K562 (cell line): ENCODE measurements at regions not wholly inside any gene's neighbourhood (a gene's known extent, or its start where the extent isn't known, plus 50 kb on each side); places are given as distances from the start of the nearest gene placed in this dataset.

Experiments used
- ATAC-seq: fragments of 200-7000 bp; cut with Tn5 transposase; 3 replicates; pipeline ENCODE4 v1.9.1; 2020; ENCODE audit warnings: moderate library complexity
- BruUV-seq: library from RNA; stranded (reverse); fragments of 400-500 nt; replicated peaks from 2 replicates; lab custom pipeline; 2021; lab: Mats Ljungman, UMichigan
- CTCF ChIA-PET: fragments of 300-600 bp; formaldehyde crosslinking; extraction: SDS; loops from one replicate; lab custom pipeline; 2021; ENCODE audit warnings: low intra/inter-chr PET ratio; lab: Yijun Ruan, JAX
- POLR2A ChIA-PET: fragments of 300-600, 350-650 bp; sonication (Branson Sonifier 250); formaldehyde crosslinking; extraction: SDS; loops from one replicate; lab custom pipeline; 2021; ENCODE audit warnings: antibody characterized with exemption, inconsistent platforms; lab: Yijun Ruan, JAX
- DNase-seq, 4 experiments: peaks; one replicate each; pipeline versions ENCODE4 v3.0.0 to v3.0.0-alpha.2; 2011 to 2018; ENCODE audit warnings: low spot score in 3 of 4, mixed read lengths in 3 of 4; ENCODE audit errors: extremely low read depth in 1 of 4
- FAIRE-seq: peaks from 2 replicates; lab custom pipeline; 2011; peaks lifted over from hg19 to GRCh38; lab: Jason Lieb, UNC
- H2AFZ ChIP-seq: 2 replicates; pipeline ENCODE4 v1.6.0; 2011; ENCODE audit warnings: low read depth, low read length, control low read depth, inconsistent platforms
- H3K27ac ChIP-seq: fragments of 200-600 bp; 3 replicates; pipeline ENCODE4 v1.8.0; 2011; ENCODE audit warnings: low read depth, mild to moderate bottlenecking, control low read depth, inconsistent platforms, low read length, moderate library complexity, mixed read lengths; ENCODE audit errors: extremely low read depth
- H3K27me3 ChIP-seq, 2 experiments: fragments of 300-600 bp in 1 of 2; 2 replicates in 1 of 2; 3 replicates in 1 of 2; pipeline versions ENCODE4 v1.6.0 to v1.8.0; 2011; ENCODE audit warnings: inconsistent platforms in 2 of 2, low read length in 2 of 2, mild to moderate bottlenecking in 1 of 2, mixed read lengths in 1 of 2, moderate library complexity in 1 of 2; ENCODE audit not compliant: control insufficient read depth in 2 of 2, insufficient read depth in 2 of 2
- H3K36me3 ChIP-seq: fragments of 300-600 bp; 3 replicates; pipeline ENCODE4 v1.8.0; 2011; ENCODE audit warnings: mild to moderate bottlenecking, low read length, inconsistent platforms; ENCODE audit not compliant: control insufficient read depth, insufficient read depth
- H3K4me1 ChIP-seq, 2 experiments: fragments of 200-600 bp in 1 of 2; replicated peaks in 1 of 2; 2 replicates in 1 of 2; 3 replicates in 1 of 2; pipeline versions ENCODE4 v1.5.1 to v1.8.0; 2011; ENCODE audit warnings: inconsistent platforms in 2 of 2, low read length in 2 of 2, mild to moderate bottlenecking in 1 of 2, mixed read lengths in 1 of 2, moderate library complexity in 1 of 2; ENCODE audit not compliant: control insufficient read depth in 2 of 2, insufficient read depth in 2 of 2
- H3K4me2 ChIP-seq: 2 replicates; pipeline ENCODE4 v1.6.1; 2011; ENCODE audit warnings: low read length, control low read depth, inconsistent platforms, mixed read lengths; ENCODE audit not compliant: insufficient read depth
- H3K4me3 ChIP-seq: fragments of 200-600 bp; sonication (generic), shearing (Covaris generic); 2 replicates; pipeline ENCODE4 v1.5.1; 2016; ENCODE audit warnings: control low read depth, inconsistent platforms
- H3K79me2 ChIP-seq: fragments of 200-600 bp; 3 replicates; pipeline ENCODE4 v1.8.0; 2011; ENCODE audit warnings: low read length, inconsistent platforms; ENCODE audit not compliant: control insufficient read depth, insufficient read depth
- H3K9ac ChIP-seq, 2 experiments: 2 replicates each; pipeline versions ENCODE4 v1.6.0 to v1.6.1; 2011; ENCODE audit warnings: low read depth in 2 of 2, low read length in 2 of 2, control low read depth in 1 of 2, inconsistent platforms in 1 of 2, mild to moderate bottlenecking in 1 of 2, mixed read lengths in 1 of 2; ENCODE audit not compliant: insufficient read depth in 1 of 2
- H3K9me1 ChIP-seq: one replicate; pipeline ENCODE4 v1.6.0; 2011; ENCODE audit warnings: inconsistent platforms, mild to moderate bottlenecking, low read length, moderate library complexity; ENCODE audit not compliant: control insufficient read depth, insufficient read depth
- H3K9me3 ChIP-seq: replicated peaks from 2 replicates; pipeline ENCODE4 v1.5.1; 2011; ENCODE audit warnings: low read depth, low read length, inconsistent platforms; ENCODE audit not compliant: control insufficient read depth, insufficient read depth
- H4K20me1 ChIP-seq: replicated peaks from 2 replicates; pipeline ENCODE4 v1.6.1; 2011; ENCODE audit warnings: low read length, inconsistent platforms, mixed read lengths; ENCODE audit not compliant: control insufficient read depth, insufficient read depth
- BHLHE40 ChIP-seq: IDR thresholded peaks from 2 replicates; pipeline ENCODE4 v1.6.1; 2011; ENCODE audit warnings: low read length, improper control_type of control experiment
- BRCA1 ChIP-seq, 2 experiments: fragments of 450-650 bp in 1 of 2; sonication (generic) in 1 of 2; formaldehyde crosslinking in 1 of 2; IDR thresholded peaks; 2 replicates each; pipeline versions ENCODE4 v1.5.0 to v1.6.1; 2017 to 2020; ENCODE audit warnings: mild to moderate bottlenecking in 1 of 2, missing genetic modification reagents in 1 of 2
- KHSRP ChIP-seq: fragments of 450-650 bp; IDR thresholded peaks from 2 replicates; pipeline ENCODE4 v1.6.1; 2017
- NR2C2 ChIP-seq, 2 experiments: fragments of 200-800 bp in 1 of 2; sonication (Bioruptor generic) in 1 of 2; sonication (generic) in 1 of 2; formaldehyde crosslinking in 1 of 2; IDR thresholded peaks; 2 replicates each; pipeline versions ENCODE4 v1.6.1 to v1.8.0; 2016 to 2022; ENCODE audit warnings: mild to moderate bottlenecking in 1 of 2, missing compliant biosample characterization in 1 of 2, missing genetic modification characterization in 1 of 2, missing genetic modification reagents in 1 of 2
- NR4A1 ChIP-seq, 2 experiments: fragments of 250-450 bp in 1 of 2; fragments of 450-650 bp in 1 of 2; sonication (Bioruptor Pico) in 1 of 2; IDR thresholded peaks; 2 replicates each; pipeline versions ENCODE4 v1.4.0 to v1.6.1; 2016 to 2020; ENCODE audit warnings: mild to moderate bottlenecking in 2 of 2, missing compliant biosample characterization in 1 of 2, missing genetic modification characterization in 1 of 2, moderate library complexity in 1 of 2
- RBBP5 ChIP-seq: fragments of 200-600 bp; sonication (generic); IDR thresholded peaks from 2 replicates; pipeline ENCODE4 v1.6.1; 2012; ENCODE audit warnings: borderline replicate concordance, mild to moderate bottlenecking, low read length, control low read depth, inconsistent platforms; ENCODE audit not compliant: insufficient read depth, poor library complexity, severe bottlenecking
- TCF15 ChIP-seq: fragments of 250-450 bp; sonication (Bioruptor Pico); IDR thresholded peaks from 2 replicates; pipeline ENCODE4 v1.8.0; 2022; ENCODE audit warnings: moderate library complexity, mild to moderate bottlenecking, inconsistent platforms
- WGBS: fragments of 100-300 bp; shearing (Covaris generic); methylation state at CpG from one replicate; pipeline ENCODE4 v1.1.6; 2016; ENCODE audit warnings: low coverage, mixed read lengths; ENCODE audit not compliant: insufficient coverage; ENCODE audit errors: missing lambda C conversion rate; 5-methylcytosine and 5-hydroxymethylcytosine counted together
- in situ Hi-C: fragments of 300-500 bp; cut with MboI; formaldehyde crosslinking; loops from 4 replicates; pipeline ENCODE4 v1.15.0; 2018; ENCODE audit warnings: inconsistent platforms, mixed read lengths
- intact Hi-C: fragments of 100-400 bp; cut with micrococcal nuclease; formaldehyde crosslinking; loops from 2 replicates; pipeline ENCODE4 v1.14.2; 2022

- no peak overlapping the region for H3K4me3 ChIP-seq
- CTCF ChIA-PET, result no interaction called here
- no peaks in the 10 kb centered on the region for H3K27me3 ChIP-seq
- H3K9me1 ChIP-seq, result no peaks in the 10 kb centered on the region
- H3K4me1 ChIP-seq, result no peaks in the 10 kb centered on the region
- H3K27ac ChIP-seq, result no peak overlapping the region
- POLR2A ChIA-PET, result no interaction called here
- no peak for ATAC-seq
- TF ChIP-seq BHLHE40 (no peak), TCF15 (CRISPR knock-in tag) (no peak), NR2C2 (CRISPR knock-in tag; IDR thresholded peaks at IDR 0.05) (no peak), NR2C2 (tag; IDR thresholded peaks at IDR 0.05) (no peak), RBBP5 (no peak), BRCA1 (IDR thresholded peaks at IDR 0.05) (no peak), BRCA1 (CRISPR knock-in tag; IDR thresholded peaks at IDR 0.05) (no peak)
- TF ChIP-seq, all 486 proteins: peak for 0
- DNase-seq (no peak), FAIRE-seq (no peak)
- 0% methylated on average over 2 of the region's 2 CpGs for WGBS
- Histone ChIP-seq H2AFZ (no peak overlapping the region), H4K20me1 (no peaks in the 10 kb centered on the region), H3K9ac (no peak overlapping the region), H3K4me2 (no peak overlapping the region), H3K79me2 (no peaks in the 10 kb centered on the region), H3K36me3 (no peaks in the 10 kb centered on the region), H3K9me3 (no peaks in the 10 kb centered on the region)
- in situ Hi-C loops (no loop called here), intact Hi-C loops (no loop called here)
- BruUV-seq, result no TSS peak
Observed at GRCh38 chr3:178397202-178397601, 139.0 kb upstream of the KCNMB2 start.

- DNase-seq (no peak), ATAC-seq (no peak), FAIRE-seq (no peak)
- Histone ChIP-seq H3K4me3 (no peak overlapping the region), H3K4me2 (no peak overlapping the region), H3K9me3 (no peaks in the 10 kb centered on the region), H3K27me3 (no peaks in the 10 kb centered on the region), H3K27ac (no peak overlapping the region), H3K9ac (no peak overlapping the region), H3K36me3 (no peaks in the 10 kb centered on the region), H3K4me1 (no peaks in the 10 kb centered on the region), H3K79me2 (no peaks in the 10 kb centered on the region), H4K20me1 (no peaks in the 10 kb centered on the region), H3K9me1 (no peaks in the 10 kb centered on the region), H2AFZ (no peak overlapping the region)
- POLR2A ChIA-PET, result no interaction called here
- 6% methylated on average over 1 of the region's 1 CpG for WGBS
- no peak for TF ChIP-seq NR4A1 (CRISPR knock-in tag; IDR thresholded peaks at IDR 0.05)
- TF ChIP-seq NR4A1 (tag; IDR thresholded peaks at IDR 0.05), result no peak
- TF ChIP-seq KHSRP, result no peak
- no TSS peak for BruUV-seq
- CTCF ChIA-PET, result no interaction called here
- intact Hi-C loops (no loop called here), in situ Hi-C loops (no loop called here)
Observed at GRCh38 chr3:178397836-178398235, 138.4 kb upstream of the KCNMB2 start.
